Thoracic aorta (tissue), 2 donors: ENCODE measurements at regions not wholly inside any gene's neighbourhood (a gene's known extent, or its start where the extent isn't known, plus 50 kb on each side); places are given as distances from the start of the nearest gene placed in this dataset.

ENCODE experiments used
- ATAC-seq: fragments of 150-250 bp; one replicate; pipeline ENCODE4 v1.8.0; 2017; ENCODE audit warnings: low read depth; ENCODE audit not compliant: insufficient number of reproducible peaks, low FRiP score
- DNase-seq: peaks from one replicate; pipeline ENCODE4 v3.0.0-alpha.2; 2020; ENCODE audit warnings: low spot score
- H3K27ac ChIP-seq, 2 donors: fragments of 200-600 bp; sonication (generic); 1 replicate in 1 of 2; 2 replicates in 1 of 2; pipeline ENCODE4 v1.5.1; 2016; ENCODE audit warnings: mild to moderate bottlenecking in 2 of 2, moderate library complexity in 2 of 2
- H3K27me3 ChIP-seq: fragments of 200-600 bp; sonication (generic); replicated peaks from 2 replicates; pipeline ENCODE4 v1.6.0; 2016; ENCODE audit warnings: mild to moderate bottlenecking; ENCODE audit not compliant: insufficient read depth
- H3K36me3 ChIP-seq: fragments of 200-600 bp; sonication (generic); one replicate; pipeline ENCODE4 v1.5.1; 2016
- H3K4me1 ChIP-seq, 2 donors: fragments of 200-600 bp; sonication (generic); 1 replicate in 1 of 2; 2 replicates in 1 of 2; pipeline versions ENCODE4 v1.5.1 to v1.6.0; 2016; ENCODE audit warnings: low read depth in 2 of 2, mild to moderate bottlenecking in 1 of 2; ENCODE audit not compliant: control insufficient read depth in 1 of 2
- H3K4me3 ChIP-seq: fragments of 200-600 bp; sonication (generic); 2 replicates; pipeline ENCODE4 v1.5.1; 2016; ENCODE audit warnings: mild to moderate bottlenecking
- H3K9me3 ChIP-seq: fragments of 200-600 bp; sonication (generic); 2 replicates; pipeline ENCODE4 v1.5.1; 2016
- TF ChIP-seq, protein P1 (sequence below): fragments of 200-600 bp; sonication (generic); IDR thresholded peaks from one replicate; pipeline ENCODE4 v1.5.1; 2019; ENCODE audit warnings: antibody characterized with exemption

DNA sequence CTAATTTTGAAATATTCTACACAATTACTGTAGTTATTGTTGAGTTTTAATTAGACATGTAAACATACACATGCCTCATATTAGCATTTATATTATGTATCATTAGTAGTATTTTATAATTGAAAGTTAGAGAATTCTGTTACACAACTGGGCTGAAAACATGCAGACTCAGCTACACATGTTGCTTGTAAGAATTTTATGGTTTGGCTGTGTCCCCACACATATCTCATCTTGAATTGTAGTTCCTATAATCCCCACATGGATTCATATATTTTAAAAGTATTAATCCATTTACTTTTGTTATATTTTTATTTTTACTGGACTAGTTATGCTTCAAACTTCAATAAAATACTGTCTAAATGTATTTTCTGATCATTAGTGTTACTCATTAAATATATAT, 2075.3 kb upstream of the C9orf72 start:
- no peaks in the 10 kb centered on the region for H3K36me3 ChIP-seq
- DNase-seq (no peak), ATAC-seq (no peak)
- no peaks in the 10 kb centered on the region for H3K9me3 ChIP-seq
- no peaks in the 10 kb centered on the region for H3K4me1 ChIP-seq
- H3K27me3 ChIP-seq: no peaks in the 10 kb centered on the region
- TF ChIP-seq, protein P1, sequence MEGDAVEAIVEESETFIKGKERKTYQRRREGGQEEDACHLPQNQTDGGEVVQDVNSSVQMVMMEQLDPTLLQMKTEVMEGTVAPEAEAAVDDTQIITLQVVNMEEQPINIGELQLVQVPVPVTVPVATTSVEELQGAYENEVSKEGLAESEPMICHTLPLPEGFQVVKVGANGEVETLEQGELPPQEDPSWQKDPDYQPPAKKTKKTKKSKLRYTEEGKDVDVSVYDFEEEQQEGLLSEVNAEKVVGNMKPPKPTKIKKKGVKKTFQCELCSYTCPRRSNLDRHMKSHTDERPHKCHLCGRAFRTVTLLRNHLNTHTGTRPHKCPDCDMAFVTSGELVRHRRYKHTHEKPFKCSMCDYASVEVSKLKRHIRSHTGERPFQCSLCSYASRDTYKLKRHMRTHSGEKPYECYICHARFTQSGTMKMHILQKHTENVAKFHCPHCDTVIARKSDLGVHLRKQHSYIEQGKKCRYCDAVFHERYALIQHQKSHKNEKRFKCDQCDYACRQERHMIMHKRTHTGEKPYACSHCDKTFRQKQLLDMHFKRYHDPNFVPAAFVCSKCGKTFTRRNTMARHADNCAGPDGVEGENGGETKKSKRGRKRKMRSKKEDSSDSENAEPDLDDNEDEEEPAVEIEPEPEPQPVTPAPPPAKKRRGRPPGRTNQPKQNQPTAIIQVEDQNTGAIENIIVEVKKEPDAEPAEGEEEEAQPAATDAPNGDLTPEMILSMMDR: no peak
- H3K4me3 ChIP-seq: no peak overlapping the region
- no peak overlapping the region for H3K27ac ChIP-seq

DNA sequence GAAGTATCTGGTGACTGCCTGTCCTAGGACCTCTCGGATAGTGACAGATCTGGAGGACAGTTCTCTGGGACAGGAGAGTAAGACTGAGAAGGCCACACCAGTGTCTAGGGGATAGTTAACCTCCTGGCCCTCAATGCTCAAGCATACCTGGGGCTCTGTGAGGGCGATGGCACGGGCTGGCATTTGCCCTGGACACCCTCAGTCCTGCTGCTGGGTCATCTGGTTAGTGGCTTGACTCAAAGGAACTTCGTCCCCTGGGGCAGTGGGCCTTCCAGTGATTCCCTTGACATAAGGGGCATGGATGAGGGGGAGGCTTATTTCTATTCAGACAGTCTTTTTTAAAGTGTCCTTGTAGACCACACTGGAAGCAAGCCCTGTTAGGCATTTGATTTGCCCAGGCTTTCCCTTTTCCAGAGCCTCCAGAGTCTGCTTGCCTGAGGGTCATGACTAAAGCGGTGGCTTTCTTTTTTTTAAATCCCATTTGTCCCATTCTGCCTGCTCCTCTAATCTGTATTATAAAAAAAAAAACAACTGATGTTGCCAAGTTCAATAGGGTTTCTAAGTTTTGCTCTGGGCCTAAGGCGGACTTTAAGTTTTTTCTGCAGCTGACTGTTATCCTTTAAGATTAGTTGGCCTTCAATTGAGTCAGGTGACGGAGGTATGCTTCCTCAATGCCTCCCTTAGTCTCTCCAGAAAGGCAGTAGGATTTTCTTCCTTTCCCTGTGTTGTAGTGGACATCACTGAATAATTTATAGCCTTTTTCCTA, 2083.5 kb upstream of the C9orf72 start:
- Histone ChIP-seq H3K36me3 (no peaks in the 10 kb centered on the region), H3K27ac (no peak overlapping the region), H3K4me3 (no peak overlapping the region), H3K4me1 (no peaks in the 10 kb centered on the region), H3K27me3 (no peaks in the 10 kb centered on the region), H3K9me3 (no peaks in the 10 kb centered on the region)
- ATAC-seq (no peak), DNase-seq (no peak)
- TF ChIP-seq, protein P1: no peak

DNA sequence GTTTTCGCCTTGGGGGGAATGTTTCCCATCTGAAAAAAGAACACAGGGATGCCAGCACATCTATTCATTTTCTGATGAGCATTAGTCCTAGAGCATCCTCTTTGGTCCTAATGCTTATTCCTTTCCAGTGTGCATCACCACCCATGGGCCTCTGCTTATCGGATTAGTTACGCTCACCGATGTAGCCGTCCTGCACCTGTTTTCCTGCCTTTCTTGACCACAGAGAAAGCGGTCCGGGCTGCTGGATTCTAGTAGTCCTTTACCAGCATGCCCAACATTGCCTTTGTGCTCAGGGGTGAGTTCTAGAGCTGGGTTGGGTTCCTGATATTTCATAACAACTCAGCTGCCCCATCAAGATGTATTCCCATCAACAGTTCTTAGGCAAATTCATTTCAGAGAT, 2084.5 kb upstream of the C9orf72 start:
- Histone ChIP-seq H3K4me3 (no peak overlapping the region), H3K36me3 (no peaks in the 10 kb centered on the region), H3K9me3 (no peaks in the 10 kb centered on the region), H3K27ac (no peak overlapping the region), H3K4me1 (no peaks in the 10 kb centered on the region), H3K27me3 (no peaks in the 10 kb centered on the region)
- TF ChIP-seq, protein P1: no peak
- no peak for DNase-seq
- no peak for ATAC-seq

DNA sequence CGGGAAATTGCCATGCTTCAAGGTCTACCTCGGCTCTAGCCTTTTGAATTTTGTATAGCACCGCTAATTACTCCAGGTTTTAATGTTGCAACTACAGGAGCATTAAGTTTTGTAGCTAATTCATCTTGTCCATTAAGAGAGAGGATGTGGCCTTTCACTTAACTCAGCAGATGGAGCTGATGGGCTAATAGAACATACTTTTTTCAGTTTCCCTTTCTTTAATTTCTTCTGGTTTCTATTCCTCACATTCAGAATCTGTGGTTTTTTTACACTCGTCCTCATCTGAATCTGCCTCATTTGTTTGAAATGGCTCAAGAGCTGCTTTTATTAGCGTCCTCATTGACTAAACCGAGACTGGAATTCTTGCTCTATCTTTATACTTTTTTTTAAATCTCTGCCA, 2085.7 kb upstream of the C9orf72 start:
- H3K36me3 ChIP-seq: no peaks in the 10 kb centered on the region
- no peak overlapping the region for H3K27ac ChIP-seq
- H3K9me3 ChIP-seq: no peaks in the 10 kb centered on the region
- no peaks in the 10 kb centered on the region for H3K4me1 ChIP-seq
- no peak overlapping the region for H3K4me3 ChIP-seq
- no peaks in the 10 kb centered on the region for H3K27me3 ChIP-seq
- TF ChIP-seq, protein P1: no peak
- DNase-seq (no peak), ATAC-seq (no peak)

- Histone ChIP-seq H3K4me3 (no peak overlapping the region), H3K36me3 (no peaks in the 10 kb centered on the region), H3K27me3 (no peaks in the 10 kb centered on the region), H3K4me1 (no peaks in the 10 kb centered on the region), H3K27ac (no peak overlapping the region), H3K9me3 (no peaks in the 10 kb centered on the region)
- DNase-seq: no peak
- TF ChIP-seq, protein P1: no peak
- ATAC-seq: no peak
Measured at GRCh38 chr9:29659736-29660135, 2086.5 kb upstream of the C9orf72 start.
